Tibial artery (tissue), 4 donors: ENCODE measurements at regions not wholly inside any gene's neighbourhood (a gene's known extent, or its start where the extent isn't known, plus 50 kb on each side); places are given as distances from the start of the nearest gene placed in this dataset.
"Not testable (repeated sequence)": the region's sequence is repeated elsewhere in the genome, so short reads cannot be mapped to it uniquely, and the experiment has no call there.

Experiments
- DNase-seq, 2 donors: peaks; one replicate each; pipeline ENCODE4 v3.0.0-alpha.2; 2019
- H3K27ac ChIP-seq, 2 donors: fragments of 200-600 bp; sonication (generic) in 1 of 2; 1 replicate in 1 of 2; 2 replicates in 1 of 2; pipeline ENCODE4 v1.5.1; 2018 to 2019; ENCODE audit warnings: mild to moderate bottlenecking in 1 of 2
- H3K27me3 ChIP-seq, 2 donors: fragments of 200-600 bp; sonication (generic) in 1 of 2; one replicate each; pipeline versions ENCODE4 v1.5.1 to v1.6.0; 2016 to 2019
- H3K36me3 ChIP-seq, 3 donors: fragments of 200-600 bp; sonication (generic) in 2 of 3; one replicate each; pipeline ENCODE4 v1.5.1; 2016 to 2019; ENCODE audit warnings: mild to moderate bottlenecking in 2 of 3
- H3K4me1 ChIP-seq, 4 donors: fragments of 200-600 bp; sonication (generic) in 2 of 4; 1 replicate in 3 of 4; 2 replicates in 1 of 4; pipeline ENCODE4 v1.5.1; 2016 to 2019
- H3K4me3 ChIP-seq, 2 donors: fragments of 200-600 bp; sonication (generic) in 1 of 2; 1 replicate in 1 of 2; 2 replicates in 1 of 2; pipeline ENCODE4 v1.5.1; 2018 to 2019; ENCODE audit warnings: mild to moderate bottlenecking in 2 of 2
- H3K9me3 ChIP-seq, 3 donors: fragments of 200-600 bp; sonication (generic) in 1 of 3; one replicate each; pipeline ENCODE4 v1.5.1; 2016 to 2019
- intact Hi-C: fragments of 100-400 bp; cut with DNase I; formaldehyde crosslinking; loops from one replicate; pipeline ENCODE4 v1.15.0; 2023; ENCODE audit warnings: low total_unique reads
- TF ChIP-seq, protein P1 (sequence below), 2 experiments: fragments of 200-600 bp in 1 of 2; fragments of 450-650 bp in 1 of 2; IDR thresholded peaks; one replicate each; pipeline ENCODE4 v1.5.1; 2017 to 2019; ENCODE audit warnings: antibody characterized with exemption in 2 of 2, mild to moderate bottlenecking in 1 of 2, moderate library complexity in 1 of 2

DNA sequence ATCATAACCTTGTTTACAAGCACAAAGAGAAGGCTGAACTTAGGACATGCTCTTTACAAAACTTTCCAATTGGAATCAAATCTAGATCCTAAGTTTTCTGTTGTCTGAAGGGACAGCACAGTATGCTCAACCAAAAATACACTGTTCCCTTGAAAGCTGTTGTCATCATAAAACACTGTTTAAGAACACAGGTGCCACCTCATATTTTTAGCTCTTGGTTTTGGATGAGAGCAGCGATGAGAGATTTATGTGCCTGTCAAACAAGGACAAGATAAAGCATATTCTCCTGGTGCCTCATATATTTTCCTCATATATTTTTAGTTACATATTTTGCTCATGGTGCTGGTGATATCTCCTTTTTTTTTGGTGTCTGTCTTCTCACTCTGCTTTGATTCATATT, 788.4 kb downstream of the AACS start:
- no peaks in the 10 kb centered on the region for H3K27me3 ChIP-seq
- no peaks in the 10 kb centered on the region for H3K9me3 ChIP-seq
- no peaks in the 10 kb centered on the region for H3K36me3 ChIP-seq
- intact Hi-C loops, result no loop called here
- no peak overlapping the region for H3K27ac ChIP-seq
- no peak overlapping the region for H3K4me3 ChIP-seq
- no peaks in the 10 kb centered on the region for H3K4me1 ChIP-seq
- TF ChIP-seq, protein P1, sequence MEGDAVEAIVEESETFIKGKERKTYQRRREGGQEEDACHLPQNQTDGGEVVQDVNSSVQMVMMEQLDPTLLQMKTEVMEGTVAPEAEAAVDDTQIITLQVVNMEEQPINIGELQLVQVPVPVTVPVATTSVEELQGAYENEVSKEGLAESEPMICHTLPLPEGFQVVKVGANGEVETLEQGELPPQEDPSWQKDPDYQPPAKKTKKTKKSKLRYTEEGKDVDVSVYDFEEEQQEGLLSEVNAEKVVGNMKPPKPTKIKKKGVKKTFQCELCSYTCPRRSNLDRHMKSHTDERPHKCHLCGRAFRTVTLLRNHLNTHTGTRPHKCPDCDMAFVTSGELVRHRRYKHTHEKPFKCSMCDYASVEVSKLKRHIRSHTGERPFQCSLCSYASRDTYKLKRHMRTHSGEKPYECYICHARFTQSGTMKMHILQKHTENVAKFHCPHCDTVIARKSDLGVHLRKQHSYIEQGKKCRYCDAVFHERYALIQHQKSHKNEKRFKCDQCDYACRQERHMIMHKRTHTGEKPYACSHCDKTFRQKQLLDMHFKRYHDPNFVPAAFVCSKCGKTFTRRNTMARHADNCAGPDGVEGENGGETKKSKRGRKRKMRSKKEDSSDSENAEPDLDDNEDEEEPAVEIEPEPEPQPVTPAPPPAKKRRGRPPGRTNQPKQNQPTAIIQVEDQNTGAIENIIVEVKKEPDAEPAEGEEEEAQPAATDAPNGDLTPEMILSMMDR (IDR thresholded peaks at IDR 0.05), result no peak
- no peak for DNase-seq

- Histone ChIP-seq H3K27ac (no peak overlapping the region), H3K27me3 (peaks cover 0 to 6% of the 10 kb centered on the region in 2 donors), H3K4me3 (no peak overlapping the region), H3K9me3 (no peaks in the 10 kb centered on the region), H3K36me3 (no peaks in the 10 kb centered on the region), H3K4me1 (no peaks in the 10 kb centered on the region)
- no peak for DNase-seq
- intact Hi-C loops, result no loop called here
- TF ChIP-seq, protein P1 (IDR thresholded peaks at IDR 0.05), result no peak
These were observed 791.1 kb downstream of the AACS start for GRCh38 chr12:125856366-125856765.

DNA sequence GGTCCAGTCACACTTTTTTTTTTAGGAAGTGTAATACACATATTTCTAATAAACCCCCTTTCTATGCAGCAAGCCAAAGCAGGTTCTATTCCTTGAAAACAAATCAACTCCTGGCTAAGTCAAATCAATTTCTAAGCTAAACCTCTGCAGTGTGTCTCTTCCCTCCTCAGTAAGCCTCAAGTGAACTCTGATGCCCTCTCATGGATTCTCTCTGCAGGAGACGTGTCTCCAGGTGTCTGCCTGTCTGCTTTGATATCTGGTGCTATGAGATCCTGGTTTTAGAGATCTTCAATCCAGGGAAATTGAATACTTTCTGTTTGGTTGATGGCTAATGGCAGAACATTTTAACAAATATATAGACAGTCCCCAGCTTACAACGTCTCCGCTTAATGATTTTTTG, 791.7 kb downstream of the AACS start:
- H3K27me3 ChIP-seq, result peaks cover 0 to 9% of the 10 kb centered on the region in 2 donors
- no peaks in the 10 kb centered on the region for H3K9me3 ChIP-seq
- H3K4me3 ChIP-seq, result no peak overlapping the region
- H3K4me1 ChIP-seq, result no peaks in the 10 kb centered on the region
- intact Hi-C loops, result no loop called here
- TF ChIP-seq, protein P1 (IDR thresholded peaks at IDR 0.05), result no peak
- H3K36me3 ChIP-seq, result no peaks in the 10 kb centered on the region
- no peak overlapping the region for H3K27ac ChIP-seq
- no peak for DNase-seq

DNA sequence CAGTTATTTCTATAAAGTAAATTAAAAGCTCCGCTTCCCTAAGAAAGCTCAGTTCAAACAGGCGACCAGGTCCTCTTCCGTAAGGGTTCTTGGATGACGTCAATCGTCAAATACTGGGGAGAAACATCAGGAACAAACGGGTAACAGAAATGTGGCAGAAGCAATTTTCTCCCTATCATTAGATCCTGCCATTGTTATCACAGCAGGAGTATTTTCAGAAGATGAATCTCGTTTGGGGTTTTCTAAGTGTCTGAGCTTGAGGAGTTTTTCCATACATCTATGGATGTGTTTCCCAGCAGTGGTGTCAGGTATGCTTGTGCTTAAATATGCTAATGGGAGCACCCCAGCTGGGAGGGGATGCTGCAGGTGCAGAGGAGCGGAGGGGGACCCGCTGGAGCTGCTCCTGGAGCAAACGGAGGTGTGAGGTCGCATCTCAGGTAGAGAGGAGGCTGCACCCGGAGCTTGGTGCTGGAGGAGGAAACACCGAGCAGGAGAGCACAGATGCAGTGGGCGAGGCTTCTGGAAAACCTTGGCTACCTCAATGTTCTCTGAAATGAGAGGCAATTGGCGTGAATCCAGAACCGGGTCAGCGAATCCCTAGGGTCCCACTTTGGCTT, 795.5 kb downstream of the AACS start:
- Histone ChIP-seq H3K27me3 (peaks cover 0 to 9% of the 10 kb centered on the region in 2 donors), H3K9me3 (peaks cover 0 to 7% (median 7%) of the 10 kb centered on the region in 3 donors), H3K4me3 (no peak overlapping the region), H3K4me1 (no peaks in the 10 kb centered on the region), H3K27ac (no peak overlapping the region), H3K36me3 (no peaks in the 10 kb centered on the region)
- TF ChIP-seq, protein P1 (IDR thresholded peaks at IDR 0.05), result no peak
- DNase-seq, result no peak
- intact Hi-C loops, result no loop called here

DNA sequence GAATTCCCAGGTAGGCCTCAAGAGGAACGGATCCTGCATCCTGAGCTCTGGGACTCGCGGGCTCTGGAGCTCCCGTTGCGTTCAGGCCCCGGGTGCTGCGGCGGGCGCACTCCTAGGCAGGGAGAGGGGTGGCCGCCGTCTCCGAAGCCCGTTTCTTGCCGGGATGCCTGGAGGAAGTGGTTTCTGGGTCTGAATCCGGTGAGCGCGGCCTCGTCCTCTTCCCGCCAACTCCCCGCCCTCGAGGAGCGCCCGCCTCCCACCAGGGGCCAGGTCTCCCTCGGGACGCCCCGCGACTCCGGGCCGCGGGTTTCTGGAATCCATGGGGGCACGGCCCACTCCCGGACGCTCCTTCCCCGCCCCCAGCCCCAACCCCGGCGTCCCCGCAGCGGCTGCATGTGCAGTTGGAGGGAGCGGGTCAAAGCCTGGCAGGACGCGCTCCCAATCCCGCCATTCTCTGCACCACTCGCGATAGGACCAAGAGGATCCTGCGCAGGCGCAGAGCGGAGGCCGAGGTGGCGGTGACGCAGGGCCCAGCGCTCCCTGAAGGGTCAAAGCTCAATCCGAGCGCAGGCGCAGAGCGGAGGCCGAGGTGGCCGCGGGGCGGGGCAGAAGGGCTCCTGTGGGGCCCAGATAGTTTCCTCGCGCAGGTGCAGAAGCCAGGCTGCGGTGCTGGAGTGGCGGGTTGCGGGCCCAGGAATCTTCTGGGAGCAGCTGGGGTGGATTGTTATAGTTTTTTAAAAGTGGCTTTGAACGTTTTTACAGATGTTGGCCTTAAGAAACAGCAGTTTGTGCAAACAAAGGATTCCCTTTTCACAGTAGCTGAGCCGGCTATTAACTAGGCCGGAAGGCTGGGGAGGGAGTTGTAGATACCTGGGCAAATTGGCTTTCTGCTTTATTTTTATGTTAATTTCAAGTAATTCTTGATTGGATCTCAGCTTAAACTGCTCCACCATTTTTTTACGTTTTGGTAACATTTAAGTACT, 796.4 kb downstream of the AACS start:
- H3K36me3 ChIP-seq, result no peaks in the 10 kb centered on the region
- intact Hi-C loops, result no loop called here
- H3K27ac ChIP-seq, result no peak overlapping the region
- H3K4me3 ChIP-seq, result peak overlapping the region; percentile 31 to 40
- peaks cover 0 to 9% of the 10 kb centered on the region in 2 donors for H3K27me3 ChIP-seq
- DNase-seq, result peak in 1 of 2 donors; percentile 75
- H3K9me3 ChIP-seq, result peaks cover 0 to 7% (median 7%) of the 10 kb centered on the region in 3 donors
- H3K4me1 ChIP-seq, result no peaks in the 10 kb centered on the region
- TF ChIP-seq, protein P1 (IDR thresholded peaks at IDR 0.05), result no peak

DNA sequence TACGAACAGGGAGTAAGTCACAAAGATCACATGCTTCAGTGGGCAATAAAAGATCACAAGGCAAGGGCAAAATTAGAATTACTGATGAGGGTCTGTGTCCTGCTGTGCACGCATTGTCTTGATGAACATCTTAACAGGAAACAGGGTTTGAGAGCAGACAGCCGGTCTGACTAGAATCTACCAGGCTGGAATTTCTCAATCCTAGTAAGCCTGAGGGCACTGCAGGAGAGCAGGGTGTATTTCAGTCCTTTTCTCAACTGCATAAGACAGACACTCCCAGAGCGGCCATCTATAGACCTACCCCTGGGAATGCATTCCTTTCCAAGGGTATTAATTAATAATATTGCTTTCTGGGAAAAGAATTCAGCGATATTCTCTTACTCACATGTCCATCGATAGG, 800.0 kb downstream of the AACS start:
- H3K4me1 ChIP-seq, DNase-seq, H3K36me3 ChIP-seq, H3K27me3 ChIP-seq, H3K4me3 ChIP-seq, H3K9me3 ChIP-seq, intact Hi-C loops, H3K27ac ChIP-seq: not testable (repeated sequence)
